Spleen (tissue), 11 donors: ENCODE measurements at regions not wholly inside any gene's neighbourhood (a gene's known extent, or its start where the extent isn't known, plus 50 kb on each side); places are given as distances from the start of the nearest gene placed in this dataset.

Source experiments
- DNase-seq: peaks from one replicate; pipeline ENCODE4 v3.0.0-alpha.2; 2020
- H3K27ac ChIP-seq, 8 donors: fragments of 200-600 bp; sonication (generic) in 7 of 8; 1 replicate in 4 of 8; 2 replicates in 4 of 8; pipeline versions ENCODE4 v1.5.0 to v1.8.0; 2016 to 2021; ENCODE audit warnings: inconsistent platforms in 4 of 8, mild to moderate bottlenecking in 4 of 8, moderate library complexity in 1 of 8
- H3K27me3 ChIP-seq, 7 donors: fragments of 200-600 bp; sonication (generic) in 6 of 7; replicated peaks in 1 of 7; 1 replicate in 4 of 7; 2 replicates in 3 of 7; pipeline versions ENCODE4 v1.5.0 to v1.8.0; 2016 to 2021; ENCODE audit warnings: inconsistent platforms in 3 of 7, mild to moderate bottlenecking in 1 of 7
- H3K36me3 ChIP-seq, 6 donors: fragments of 200-600 bp; sonication (generic) in 5 of 6; 1 replicate in 4 of 6; 2 replicates in 2 of 6; pipeline versions ENCODE4 v1.5.0 to v1.8.0; 2016 to 2021; ENCODE audit warnings: inconsistent platforms in 2 of 6
- H3K4me1 ChIP-seq, 6 donors: fragments of 200-600 bp; sonication (generic) in 5 of 6; 1 replicate in 3 of 6; 2 replicates in 3 of 6; pipeline versions ENCODE4 v1.5.0 to v1.8.0; 2016 to 2021; ENCODE audit warnings: inconsistent platforms in 3 of 6
- H3K4me3 ChIP-seq, 8 donors: fragments of 200-600 bp; sonication (generic) in 7 of 8; 1 replicate in 4 of 8; 2 replicates in 4 of 8; pipeline versions ENCODE4 v1.5.0 to v1.8.0; 2016 to 2021; ENCODE audit warnings: inconsistent platforms in 4 of 8, mild to moderate bottlenecking in 4 of 8, moderate library complexity in 2 of 8
- H3K9me3 ChIP-seq, 8 donors: fragments of 200-600 bp; sonication (generic) in 7 of 8; 1 replicate in 4 of 8; 2 replicates in 4 of 8; pipeline versions ENCODE4 v1.5.0 to v1.8.0; 2016 to 2021; ENCODE audit warnings: inconsistent platforms in 4 of 8
- CTCF ChIP-seq, 11 experiments: fragments of 200-600 bp in 7 of 11; fragments of 450-650 bp in 4 of 11; sonication (generic) in 4 of 11; IDR thresholded peaks in 8 of 11; conservative IDR thresholded peaks in 3 of 11; 1 replicate in 7 of 11; 2 replicates in 4 of 11; pipeline versions ENCODE4 v1.4.0 to v1.8.0; 2016 to 2021; ENCODE audit warnings: antibody characterized with exemption in 11 of 11, inconsistent platforms in 4 of 11, mild to moderate bottlenecking in 1 of 11
- POLR2A ChIP-seq, 3 donors: fragments of 450-650 bp; IDR thresholded peaks; one replicate each; pipeline ENCODE4 v1.5.1; 2017; ENCODE audit warnings: antibody characterized with exemption in 3 of 3, mild to moderate bottlenecking in 1 of 3
- POLR2AphosphoS5 ChIP-seq, 3 donors: sonication (generic); formaldehyde crosslinking; IDR thresholded peaks; one replicate each; pipeline ENCODE4 v1.5.1; 2017; ENCODE audit warnings: antibody characterized with exemption in 3 of 3
- WGBS, 5 donors: extraction: QIAGEN DNeasy Blood & Tissue Kit in 3 of 5; methylation state at CpG; one replicate each; pipeline versions ENCODE4 v1.1.5 to v1.1.7; 2013 to 2018; 5-methylcytosine and 5-hydroxymethylcytosine counted together
- intact Hi-C: fragments of 100-400 bp; cut with DNase I; formaldehyde crosslinking; loops from one replicate; pipeline ENCODE4 v1.15.0; 2023; ENCODE audit warnings: low total_unique reads
- donor health status: healthy with polysubstance abuse.
- donor health status: DM: no; HTN: no; CAD: no; lungs with moderate emphysema.
- donor health status: DM: no; HTN: no; CAD: no.
- donor health status: Bipolar disorder and iron deficiency.
- donor health status: healthy.
- donor health status: DM: no; HTN: no; CAD: no.
- donor health status: DM: yes; HTN: yes; CAD: no.

- TF ChIP-seq POLR2AphosphoS5 (IDR thresholded peaks at IDR 0.05): no peak
- TF ChIP-seq CTCF (IDR thresholded peaks at IDR 0.05 in 8 of 11, conservative IDR thresholded peaks at IDR 0.05 in 3 of 11): no peak
- TF ChIP-seq POLR2A (IDR thresholded peaks at IDR 0.05): no peak
- 51 to 71% (median 68%) methylated on average over 1 of the region's 1 CpG for WGBS, 5 donors
- H3K27me3 ChIP-seq: no peaks in the 10 kb centered on the region
- H3K27ac ChIP-seq: no peak overlapping the region
- intact Hi-C loops: no loop called here
- no peaks in the 10 kb centered on the region for H3K36me3 ChIP-seq
- H3K9me3 ChIP-seq: no peaks in the 10 kb centered on the region
- H3K4me1 ChIP-seq: no peaks in the 10 kb centered on the region
- DNase-seq: no peak
- H3K4me3 ChIP-seq: no peak overlapping the region
These were observed 466.1 kb upstream of the LINC00305 start for GRCh38 chr18:64615021-64615420.

- no peaks in the 10 kb centered on the region for H3K9me3 ChIP-seq
- no peak overlapping the region for H3K4me3 ChIP-seq
- TF ChIP-seq POLR2AphosphoS5 (IDR thresholded peaks at IDR 0.05): no peak
- TF ChIP-seq POLR2A (IDR thresholded peaks at IDR 0.05): no peak
- TF ChIP-seq CTCF (IDR thresholded peaks at IDR 0.05 in 8 of 11, conservative IDR thresholded peaks at IDR 0.05 in 3 of 11): no peak
- intact Hi-C loops: no loop called here
- H3K27ac ChIP-seq: no peak overlapping the region
- H3K36me3 ChIP-seq: no peaks in the 10 kb centered on the region
- no peaks in the 10 kb centered on the region for H3K4me1 ChIP-seq
- DNase-seq: no peak
- WGBS, 5 donors: 75 to 93% (median 87%) methylated on average over 1 of the region's 1 CpG
- no peaks in the 10 kb centered on the region for H3K27me3 ChIP-seq
These were observed 465.6 kb upstream of the LINC00305 start for GRCh38 chr18:64614446-64614845.

- WGBS, 5 donors: 94 to 98% (median 96%) methylated on average over 1 of the region's 1 CpG
- intact Hi-C loops: no loop called here
- Histone ChIP-seq H3K9me3 (peaks cover 0 to 8% (median 0%) of the 10 kb centered on the region in 8 donors), H3K27ac (no peak overlapping the region), H3K4me1 (no peaks in the 10 kb centered on the region), H3K36me3 (no peaks in the 10 kb centered on the region), H3K4me3 (no peak overlapping the region), H3K27me3 (no peaks in the 10 kb centered on the region)
- no peak for DNase-seq
- TF ChIP-seq POLR2A (IDR thresholded peaks at IDR 0.05): no peak
- TF ChIP-seq CTCF (IDR thresholded peaks at IDR 0.05 in 8 of 11, conservative IDR thresholded peaks at IDR 0.05 in 3 of 11): no peak
- TF ChIP-seq POLR2AphosphoS5 (IDR thresholded peaks at IDR 0.05): no peak
These were observed 443.4 kb upstream of the LINC00305 start for GRCh38 chr18:64592246-64592645.

GRCh38 chr18:64589000-64589399 lies 440.1 kb upstream of the LINC00305 start:
- no peaks in the 10 kb centered on the region for H3K36me3 ChIP-seq
- no peak for DNase-seq
- no peaks in the 10 kb centered on the region for H3K4me1 ChIP-seq
- WGBS, 5 donors: 62 to 90% (median 77%) methylated on average over 3 of the region's 3 CpGs
- no peak for TF ChIP-seq CTCF (IDR thresholded peaks at IDR 0.05 in 8 of 11, conservative IDR thresholded peaks at IDR 0.05 in 3 of 11)
- TF ChIP-seq POLR2A (IDR thresholded peaks at IDR 0.05): no peak
- TF ChIP-seq POLR2AphosphoS5 (IDR thresholded peaks at IDR 0.05): no peak
- no peak overlapping the region for H3K27ac ChIP-seq
- no peaks in the 10 kb centered on the region for H3K9me3 ChIP-seq
- intact Hi-C loops: no loop called here
- no peaks in the 10 kb centered on the region for H3K27me3 ChIP-seq
- no peak overlapping the region for H3K4me3 ChIP-seq
